NCI-H187 treated with DMSO at 0.1 percent for 48 hours (cell line): ENCODE measurements at regions not wholly inside any gene's neighbourhood (a gene's known extent, or its start where the extent isn't known, plus 50 kb on each side); places are given as distances from the start of the nearest gene placed in this dataset.

Experiments used
- DNase-seq: peaks from one replicate; lab custom pipeline; 2025; lab: John Stamatoyannopoulos, UW

GRCh38 chr6:19325335-19325789 is 511.8 kb upstream of the ID4 start:
- no peak for DNase-seq

- no peak for DNase-seq
Measured at GRCh38 chr6:19327241-19327640, 509.9 kb upstream of the ID4 start.

DNA sequence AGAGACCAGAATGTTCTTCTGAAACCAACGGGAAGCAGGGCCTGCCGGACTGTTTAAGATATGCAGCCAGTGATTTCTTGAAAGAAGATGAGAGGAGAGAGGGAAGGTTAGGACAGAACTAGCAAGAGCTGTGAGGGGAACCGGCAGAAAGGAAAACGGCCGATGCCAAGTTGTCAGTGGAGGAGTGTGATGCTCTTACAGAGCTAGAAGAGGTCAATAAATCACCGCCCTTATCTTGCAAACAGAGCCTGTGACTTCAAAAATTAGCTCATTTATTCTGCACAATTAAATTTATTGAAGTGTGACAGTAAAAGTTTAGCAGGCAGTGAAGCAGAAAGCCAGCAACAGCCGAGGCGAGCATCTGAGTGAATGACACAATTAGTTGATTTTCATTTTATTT is 509.5 kb upstream of the ID4 start:
- peak; percentile 31 for DNase-seq

DNA sequence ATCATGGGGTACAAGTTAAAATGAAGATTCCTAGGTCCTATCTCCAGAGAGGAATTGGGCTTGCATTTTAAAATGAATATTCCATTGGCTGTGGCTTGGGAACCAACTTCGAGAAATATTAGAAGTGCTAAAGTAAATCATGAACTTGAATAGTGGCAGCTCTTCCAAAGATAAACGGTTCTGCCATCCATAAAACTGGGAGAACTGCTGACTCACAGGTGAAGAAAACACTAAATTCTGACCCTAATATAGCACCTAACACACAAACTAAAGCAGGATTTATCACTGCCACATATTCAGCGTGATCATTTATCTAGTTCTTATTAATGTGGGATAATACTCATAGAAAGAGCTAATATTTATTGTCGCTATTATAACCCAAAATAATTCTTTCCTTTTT is 508.1 kb upstream of the ID4 start:
- no peak for DNase-seq

GRCh38 chr6:19331089-19331488 is 506.1 kb upstream of the ID4 start:
- DNase-seq = no peak

GRCh38 chr6:19332806-19333460 is 504.2 kb upstream of the ID4 start:
- no peak for DNase-seq

- no peak for DNase-seq
Measured at GRCh38 chr6:19333936-19334335, 503.2 kb upstream of the ID4 start.

DNA sequence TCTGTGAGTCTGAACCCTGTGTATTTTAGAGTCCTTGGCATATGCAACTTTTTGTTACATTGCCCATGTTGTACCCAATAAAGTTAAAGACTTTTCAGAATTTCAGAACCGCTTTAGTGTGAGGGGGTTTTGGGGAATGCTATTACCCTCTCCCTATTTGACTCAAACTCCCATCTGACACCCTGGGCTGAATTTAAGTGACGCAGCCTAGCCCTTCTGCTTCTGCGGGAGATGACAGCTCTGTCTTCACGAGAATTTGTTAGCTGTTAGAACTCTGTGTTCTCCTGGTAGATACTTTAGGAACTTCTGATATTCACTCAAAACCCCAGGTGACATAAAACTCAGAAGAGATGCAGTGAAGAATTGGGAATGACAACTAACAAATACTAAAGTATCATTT is 500.6 kb upstream of the ID4 start:
- DNase-seq = no peak

GRCh38 chr6:19337101-19337500 is 500.1 kb upstream of the ID4 start:
- no peak for DNase-seq

GRCh38 chr6:19342616-19343015 is 494.6 kb upstream of the ID4 start:
- no peak for DNase-seq

DNA sequence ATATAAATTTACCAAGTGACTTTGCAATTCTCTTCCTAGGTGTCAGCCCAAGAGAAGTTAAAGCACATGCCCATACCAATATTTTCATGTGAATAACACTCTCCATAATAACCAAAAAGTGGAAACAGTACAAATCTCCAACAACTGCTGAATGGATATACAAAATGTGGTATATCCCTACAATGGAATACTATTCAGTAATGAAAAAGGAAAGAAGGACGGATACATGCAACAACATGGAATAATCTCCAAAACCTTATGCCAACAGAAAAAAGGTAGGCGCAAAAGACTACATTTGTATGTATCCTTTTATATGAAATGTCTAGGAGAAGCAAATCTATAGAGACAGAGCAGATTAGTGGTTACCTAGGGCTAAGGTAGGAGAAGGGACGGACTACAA is 487.7 kb upstream of the ID4 start:
- DNase-seq = no peak

DNA sequence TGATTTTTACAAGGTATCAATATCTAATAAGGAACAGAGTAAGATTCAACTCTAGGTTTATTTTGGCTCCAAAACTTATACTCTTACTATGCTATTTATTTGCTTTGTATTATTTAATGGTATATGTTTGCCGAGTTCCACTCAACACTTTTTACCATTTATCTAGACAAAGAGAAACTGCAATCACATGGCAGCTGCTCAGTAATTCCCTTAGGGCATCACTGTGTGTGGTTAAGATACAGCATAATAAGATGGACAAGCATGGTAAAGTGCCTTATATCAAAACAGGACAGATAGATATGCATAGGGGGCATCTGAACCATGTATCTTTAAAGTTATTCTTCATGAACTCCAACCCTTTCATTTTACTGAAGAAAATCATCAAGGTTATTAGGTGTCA is 483.0 kb upstream of the ID4 start:
- DNase-seq = no peak

- no peak for DNase-seq
Measured at GRCh38 chr6:19356692-19357091, 480.5 kb upstream of the ID4 start.

- no peak for DNase-seq
Measured at GRCh38 chr6:19362396-19362795, 474.8 kb upstream of the ID4 start.

DNA sequence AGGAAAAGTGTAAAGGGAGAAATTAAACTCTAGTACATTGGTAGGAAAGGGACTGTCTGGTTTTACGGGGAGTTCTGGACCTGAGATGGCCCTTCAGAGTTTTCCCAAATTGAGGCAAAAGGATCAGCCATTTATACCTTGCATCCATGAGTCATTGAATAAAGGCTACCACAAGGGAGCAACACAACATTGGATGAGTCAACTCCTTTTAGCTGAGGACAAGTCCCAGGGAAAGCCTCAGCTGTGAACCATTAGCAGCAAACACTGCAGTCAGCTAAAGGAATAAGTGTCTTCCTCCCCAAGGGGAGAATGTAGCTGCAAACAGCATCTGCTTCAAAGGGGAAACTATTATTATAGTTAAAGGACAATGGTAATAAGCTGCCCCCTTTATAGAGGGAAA is 468.7 kb upstream of the ID4 start:
- no peak for DNase-seq

DNA sequence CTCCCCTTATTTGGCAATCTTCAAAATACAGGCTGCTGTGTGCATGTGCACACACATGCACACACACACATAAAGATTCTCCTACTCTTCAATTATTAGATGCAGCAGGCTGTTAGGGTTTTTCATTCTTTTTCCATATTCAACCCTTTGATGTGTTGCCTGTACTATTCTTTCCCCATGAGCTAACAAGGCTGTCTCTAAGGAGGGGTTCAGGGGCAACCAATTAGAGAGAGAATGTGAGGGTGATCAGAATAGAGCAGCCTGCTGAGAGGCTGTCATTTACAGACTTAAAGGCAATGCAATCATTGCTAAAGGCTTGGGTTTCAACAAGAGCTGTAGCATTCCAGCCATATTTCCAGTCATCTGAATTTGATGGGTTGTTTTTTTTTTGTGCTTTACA is 467.4 kb upstream of the ID4 start:
- no peak for DNase-seq

GRCh38 chr6:19370831-19371230 is 466.3 kb upstream of the ID4 start:
- no peak for DNase-seq

GRCh38 chr6:19375613-19376012 is 461.6 kb upstream of the ID4 start:
- DNase-seq = no peak

GRCh38 chr6:19377722-19378121 is 459.4 kb upstream of the ID4 start:
- no peak for DNase-seq

- DNase-seq = no peak
Measured at GRCh38 chr6:19380293-19380692, 456.9 kb upstream of the ID4 start.

GRCh38 chr6:19382676-19383075 is 454.5 kb upstream of the ID4 start:
- no peak for DNase-seq

- no peak for DNase-seq
Measured at GRCh38 chr6:19391926-19392325, 445.2 kb upstream of the ID4 start.

DNA sequence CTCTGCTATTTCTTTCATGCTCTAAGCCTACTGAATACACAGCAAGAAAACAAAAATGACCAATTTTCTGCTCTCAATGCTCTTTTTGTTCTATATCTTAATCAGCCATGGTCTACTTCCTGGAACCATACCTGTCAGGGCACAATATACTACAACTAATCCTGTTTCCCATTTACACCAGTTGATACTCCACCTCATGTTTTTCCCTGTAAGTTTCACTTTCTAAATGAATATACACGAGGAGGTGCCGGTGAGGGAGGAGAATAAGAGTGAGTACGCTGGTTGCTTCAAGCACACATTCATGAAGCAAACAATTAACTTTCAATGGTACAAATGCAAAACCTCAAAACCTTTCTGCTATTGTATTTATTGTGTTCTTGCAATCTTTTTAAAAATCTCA is 443.1 kb upstream of the ID4 start:
- no peak for DNase-seq

GRCh38 chr6:19394687-19395086 is 442.5 kb upstream of the ID4 start:
- no peak for DNase-seq

DNA sequence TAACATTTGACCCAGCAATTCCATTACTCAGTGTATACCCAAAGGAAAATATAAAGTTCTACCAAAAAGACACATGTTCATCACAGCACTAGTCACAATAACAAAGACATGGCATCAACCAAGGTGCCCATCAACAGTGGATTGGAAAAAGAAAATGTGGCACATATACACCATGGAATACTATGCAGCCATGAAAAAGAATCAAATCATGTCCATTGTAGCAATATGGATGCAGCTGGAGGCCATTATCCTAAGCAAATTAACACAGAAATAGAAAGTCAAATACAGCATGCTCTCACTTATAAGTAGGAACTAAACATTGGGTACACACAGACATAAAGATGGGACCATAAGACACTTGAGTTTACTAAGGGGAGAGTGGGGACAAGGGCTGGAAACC is 441.9 kb upstream of the ID4 start:
- no peak for DNase-seq
